Skeletal muscle tissue (tissue), 3 donors: ENCODE measurements at regions not wholly inside any gene's neighbourhood (a gene's known extent, or its start where the extent isn't known, plus 50 kb on each side); places are given as distances from the start of the nearest gene placed in this dataset.
"Not testable (repeated sequence)": the region's sequence is repeated elsewhere in the genome, so short reads cannot be mapped to it uniquely, and the experiment has no call there.

Experiments used
- H3K27ac ChIP-seq: one replicate; pipeline ENCODE4 v1.7.0; 2013; ENCODE audit warnings: mild to moderate bottlenecking, low read depth, low read length, inconsistent platforms
- H3K27me3 ChIP-seq, 3 donors: one replicate each; pipeline ENCODE4 v1.7.0; 2013; ENCODE audit warnings: low read length in 3 of 3; ENCODE audit not compliant: control insufficient read depth in 3 of 3, insufficient read depth in 3 of 3
- H3K36me3 ChIP-seq, 3 donors: one replicate each; pipeline ENCODE4 v1.7.0; 2013; ENCODE audit warnings: low read length in 3 of 3; ENCODE audit not compliant: control insufficient read depth in 3 of 3, insufficient read depth in 3 of 3
- H3K4me1 ChIP-seq, 3 donors: one replicate each; pipeline ENCODE4 v1.7.0; 2013; ENCODE audit warnings: low read length in 3 of 3, mild to moderate bottlenecking in 3 of 3; ENCODE audit not compliant: control insufficient read depth in 3 of 3, insufficient read depth in 3 of 3
- H3K4me3 ChIP-seq, 3 donors: one replicate each; pipeline ENCODE4 v1.7.0; 2013; ENCODE audit warnings: low read length in 3 of 3
- H3K9ac ChIP-seq, 3 donors: one replicate each; pipeline ENCODE4 v1.7.0; 2013; ENCODE audit warnings: low read length in 3 of 3, mild to moderate bottlenecking in 3 of 3, moderate library complexity in 2 of 3, low read depth in 1 of 3
- H3K9me3 ChIP-seq, 3 donors: one replicate each; pipeline ENCODE4 v1.7.0; 2013; ENCODE audit warnings: low read length in 3 of 3; ENCODE audit not compliant: control insufficient read depth in 3 of 3
- donor health status: Osteomylitis.

DNA sequence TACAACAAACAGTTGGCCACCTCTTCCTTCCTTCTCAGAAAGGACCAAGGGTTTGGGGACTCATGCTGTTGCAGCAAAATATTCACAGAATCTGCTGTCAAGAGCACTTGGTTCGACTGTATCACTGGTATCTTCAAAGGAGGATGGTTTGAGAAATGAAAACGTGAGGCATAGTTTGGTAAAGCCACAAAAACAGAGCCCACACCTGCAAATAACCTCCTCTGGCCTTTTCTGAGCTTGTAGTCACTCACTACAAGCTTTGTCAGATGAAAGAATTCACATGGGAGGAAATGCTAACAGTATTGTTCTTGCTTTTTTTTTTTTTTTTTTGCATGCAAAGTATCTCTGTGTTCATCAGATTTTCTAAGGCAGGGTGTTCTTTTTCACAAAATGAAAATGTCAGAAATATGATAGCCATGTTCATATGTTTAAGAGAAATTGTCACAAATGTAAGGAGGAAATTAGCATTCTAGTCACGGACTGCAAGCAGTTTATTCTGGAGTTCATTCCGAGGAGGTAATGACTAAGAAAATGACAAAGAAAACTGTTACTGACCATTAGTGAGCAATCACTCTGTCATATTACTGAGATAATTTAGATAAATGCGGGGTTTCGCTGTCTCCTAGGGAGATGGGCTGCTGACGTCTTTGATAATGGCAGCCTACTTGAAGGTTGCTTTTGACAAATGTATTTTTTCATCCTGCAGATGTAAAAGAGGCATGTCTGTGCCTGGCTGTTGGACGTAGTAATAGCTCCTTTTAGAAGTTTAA, 117.8 kb upstream of the MYO3A start:
- H3K36me3 ChIP-seq = no peaks in the 10 kb centered on the region
- H3K9ac ChIP-seq = no peak overlapping the region
- no peak overlapping the region for H3K27ac ChIP-seq
- H3K4me1 ChIP-seq = no peaks in the 10 kb centered on the region
- H3K4me3 ChIP-seq = no peak overlapping the region
- no peaks in the 10 kb centered on the region for H3K27me3 ChIP-seq
- no peaks in the 10 kb centered on the region for H3K9me3 ChIP-seq

DNA sequence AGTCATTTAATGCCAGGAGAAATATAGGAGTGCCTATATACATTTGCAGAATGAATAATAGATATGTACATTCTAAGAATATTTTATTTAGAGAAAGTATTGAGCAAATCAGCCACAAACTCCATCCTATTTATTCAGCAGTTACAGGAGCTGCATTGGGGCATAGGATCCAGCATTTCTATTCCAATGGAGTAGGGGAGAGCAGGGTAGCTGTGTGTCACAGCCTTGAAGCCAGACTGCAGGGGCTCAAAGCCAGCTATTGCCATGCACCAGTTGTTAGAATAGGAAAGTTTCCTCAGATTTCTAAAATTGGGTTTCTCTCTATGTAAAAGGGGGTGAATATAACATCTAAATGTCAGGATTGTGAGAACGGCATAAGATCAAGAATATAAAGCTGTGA, 116.8 kb upstream of the MYO3A start:
- H3K27me3 ChIP-seq = no peaks in the 10 kb centered on the region
- H3K4me1 ChIP-seq = no peaks in the 10 kb centered on the region
- no peak overlapping the region for H3K27ac ChIP-seq
- H3K36me3 ChIP-seq = no peaks in the 10 kb centered on the region
- H3K9me3 ChIP-seq = no peaks in the 10 kb centered on the region
- no peak overlapping the region for H3K4me3 ChIP-seq
- no peak overlapping the region for H3K9ac ChIP-seq

DNA sequence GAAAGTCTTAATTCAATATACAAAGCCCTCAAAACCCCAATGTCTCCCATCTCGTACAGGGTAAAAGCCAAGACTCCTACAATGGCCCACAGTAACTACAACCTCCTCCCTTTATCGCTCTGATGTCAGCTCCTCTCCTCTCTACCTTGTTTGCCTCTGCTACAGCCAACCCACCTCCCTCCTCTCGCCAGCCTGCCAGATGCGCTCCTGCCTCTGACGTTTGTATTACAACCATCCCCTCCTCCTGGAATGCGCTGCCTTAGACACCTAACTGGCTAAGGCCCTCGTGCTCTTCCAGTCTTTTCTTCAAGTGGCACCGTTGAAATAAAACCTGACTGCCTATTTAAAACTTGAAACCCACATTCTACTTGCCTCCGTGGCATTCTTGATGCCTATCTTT, 115.3 kb upstream of the MYO3A start:
- Histone ChIP-seq H3K4me3 (no peak overlapping the region), H3K9ac (no peak overlapping the region), H3K9me3 (no peaks in the 10 kb centered on the region), H3K4me1 (no peaks in the 10 kb centered on the region), H3K27me3 (no peaks in the 10 kb centered on the region), H3K27ac (no peak overlapping the region), H3K36me3 (no peaks in the 10 kb centered on the region)

GRCh38 chr10:25820472-25820871, 113.6 kb upstream of the MYO3A start:
- Histone ChIP-seq H3K9me3 (no peaks in the 10 kb centered on the region), H3K4me3 (no peak overlapping the region), H3K36me3 (no peaks in the 10 kb centered on the region), H3K27me3 (no peaks in the 10 kb centered on the region), H3K27ac (no peak overlapping the region), H3K9ac (no peak overlapping the region), H3K4me1 (no peaks in the 10 kb centered on the region)

DNA sequence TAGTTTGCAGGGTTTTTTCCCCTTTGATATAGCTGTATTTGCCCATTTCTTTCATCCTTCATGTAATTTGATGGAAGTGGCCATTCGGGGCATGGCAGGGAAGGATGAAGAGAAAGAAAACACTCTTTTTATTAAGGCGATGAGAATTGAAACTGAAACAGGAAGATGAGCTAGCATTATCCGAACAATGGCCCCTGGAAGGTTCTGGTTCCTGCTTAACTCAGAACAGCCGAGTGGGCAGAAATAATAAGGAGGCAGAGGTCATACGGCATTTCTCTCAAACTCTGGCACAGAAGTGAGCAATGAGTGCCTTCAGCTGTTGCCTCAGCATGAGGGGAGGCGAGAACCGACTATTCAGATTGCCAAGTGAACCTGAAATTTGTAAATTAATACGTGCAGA, 113.2 kb upstream of the MYO3A start:
- H3K4me1 ChIP-seq = no peaks in the 10 kb centered on the region
- no peak overlapping the region for H3K4me3 ChIP-seq
- H3K36me3 ChIP-seq = no peaks in the 10 kb centered on the region
- no peaks in the 10 kb centered on the region for H3K27me3 ChIP-seq
- H3K27ac ChIP-seq = no peak overlapping the region
- H3K9me3 ChIP-seq = no peaks in the 10 kb centered on the region
- H3K9ac ChIP-seq = no peak overlapping the region

GRCh38 chr10:25824050-25824449, 110.0 kb upstream of the MYO3A start:
- H3K4me1 ChIP-seq = no peaks in the 10 kb centered on the region
- no peak overlapping the region for H3K4me3 ChIP-seq
- no peaks in the 10 kb centered on the region for H3K36me3 ChIP-seq
- no peaks in the 10 kb centered on the region for H3K27me3 ChIP-seq
- no peak overlapping the region for H3K27ac ChIP-seq
- no peak overlapping the region for H3K9ac ChIP-seq
- H3K9me3 ChIP-seq = no peaks in the 10 kb centered on the region

GRCh38 chr10:25828475-25828874, 105.6 kb upstream of the MYO3A start:
- no peaks in the 10 kb centered on the region for H3K4me1 ChIP-seq
- H3K36me3 ChIP-seq = no peaks in the 10 kb centered on the region
- no peaks in the 10 kb centered on the region for H3K27me3 ChIP-seq
- no peaks in the 10 kb centered on the region for H3K9me3 ChIP-seq
- H3K9ac ChIP-seq = no peak overlapping the region
- no peak overlapping the region for H3K4me3 ChIP-seq
- H3K27ac ChIP-seq = no peak overlapping the region

DNA sequence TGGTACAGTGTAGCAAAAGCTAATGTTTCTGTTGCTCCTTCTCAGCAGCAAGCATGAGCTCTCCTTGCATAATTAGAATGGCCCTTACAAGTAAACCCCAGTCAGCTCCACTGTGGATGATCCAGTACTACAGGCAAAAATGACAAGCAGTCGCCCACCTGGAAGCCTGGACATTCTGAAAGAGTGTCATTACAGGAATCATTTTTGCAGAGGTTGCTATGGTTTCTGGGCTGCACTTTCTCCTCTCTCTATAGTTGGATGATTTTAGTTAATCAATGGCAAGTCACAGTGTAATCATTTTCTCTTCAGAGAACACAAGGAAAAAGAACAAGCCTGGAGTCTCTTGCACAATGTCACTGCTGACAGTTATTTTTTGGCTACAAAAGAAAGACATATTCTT, 102.9 kb upstream of the MYO3A start:
- Histone ChIP-seq H3K27ac (no peak overlapping the region), H3K36me3 (no peaks in the 10 kb centered on the region), H3K9me3 (no peaks in the 10 kb centered on the region), H3K4me1 (no peaks in the 10 kb centered on the region), H3K4me3 (no peak overlapping the region), H3K27me3 (no peaks in the 10 kb centered on the region), H3K9ac (no peak overlapping the region)

GRCh38 chr10:25839683-25840082, 94.3 kb upstream of the MYO3A start:
- Histone ChIP-seq H3K27ac (no peak overlapping the region), H3K36me3 (no peaks in the 10 kb centered on the region), H3K27me3 (no peaks in the 10 kb centered on the region), H3K9me3 (no peaks in the 10 kb centered on the region), H3K4me3 (no peak overlapping the region), H3K9ac (no peak overlapping the region), H3K4me1 (no peaks in the 10 kb centered on the region)

- not testable (repeated sequence) for H3K36me3 ChIP-seq, H3K27me3 ChIP-seq, H3K4me1 ChIP-seq, H3K27ac ChIP-seq, H3K9ac ChIP-seq, H3K9me3 ChIP-seq, H3K4me3 ChIP-seq
Measured at GRCh38 chr10:25840875-25841274, 93.2 kb upstream of the MYO3A start.
